ENCODE measurements at regions not wholly inside any gene's neighbourhood (a gene's known extent, or its start where the extent isn't known, plus 50 kb on each side); places are given as distances from the start of the nearest gene placed in this dataset.

DNA sequence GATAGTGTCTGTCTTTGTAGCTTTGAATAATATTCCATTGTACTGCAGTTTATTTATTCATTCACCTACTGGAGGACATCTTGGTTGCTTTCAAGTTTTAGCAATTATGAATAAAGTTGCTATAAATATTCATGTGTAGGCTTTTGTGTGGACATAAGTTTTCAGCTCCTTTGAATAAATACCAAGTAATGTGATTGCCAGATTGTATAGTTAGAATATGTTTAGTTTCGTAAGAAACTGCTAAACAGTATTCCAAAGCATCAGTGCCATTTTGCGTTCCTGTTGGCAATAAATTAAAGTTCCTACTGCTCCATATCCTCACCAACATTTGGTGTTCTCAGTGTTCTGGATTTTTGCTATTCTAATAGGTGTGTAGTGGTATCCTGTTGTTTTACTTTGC lies 311.7 kb upstream of the FMN2 start (continued):
- no peak for TF ChIP-seq MYC (IDR thresholded peaks at IDR 0.05; ENCODE audit: borderline replicate concordance, low read length)

DNA sequence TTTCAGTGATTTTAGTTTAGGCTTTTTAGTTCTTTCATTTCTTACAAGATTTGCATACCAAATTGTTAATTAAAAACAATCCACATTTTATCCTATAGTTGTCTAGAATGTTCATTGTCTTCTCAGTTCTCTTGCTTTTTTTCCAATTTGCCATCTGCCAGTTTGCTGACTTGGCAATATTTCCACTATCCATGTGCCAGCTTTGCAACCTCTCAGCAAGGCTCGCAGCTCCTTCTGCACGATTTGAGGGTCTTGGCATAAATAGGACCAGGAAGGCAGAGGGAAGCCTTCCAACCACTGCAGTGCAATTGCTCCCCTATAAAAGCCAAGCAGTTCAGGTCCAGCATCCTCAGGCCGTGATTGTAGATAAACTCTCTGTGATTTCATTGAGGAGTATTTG lies 306.8 kb upstream of the FMN2 start:
- H3K4me2 ChIP-seq = no peak overlapping the region
- DNase-seq (ENCODE audit: low read depth in 1 of 2, low spot score in 1 of 2) = no peak
- peak; percentile 81 for FAIRE-seq
- 50% methylated on average over 3 of the region's 3 CpGs for WGBS (ENCODE audit: missing lambda C conversion rate)
- peak; percentile 96 for TF ChIP-seq MAFK (IDR thresholded peaks at IDR 0.05; ENCODE audit: partially characterized antibody)
- TF ChIP-seq POLR2A (IDR thresholded peaks at IDR 0.05; ENCODE audit: low read length) = no peak
- H3K4me1 ChIP-seq = no peaks in the 10 kb centered on the region
- no peak overlapping the region for H3K27ac ChIP-seq
- ChIA-PET CTCF (no interaction called here), POLR2A (no interaction called here)
- no peaks in the 10 kb centered on the region for H3K9me3 ChIP-seq
- H3K4me3 ChIP-seq = no peak overlapping the region
- ATAC-seq = no peak

DNA sequence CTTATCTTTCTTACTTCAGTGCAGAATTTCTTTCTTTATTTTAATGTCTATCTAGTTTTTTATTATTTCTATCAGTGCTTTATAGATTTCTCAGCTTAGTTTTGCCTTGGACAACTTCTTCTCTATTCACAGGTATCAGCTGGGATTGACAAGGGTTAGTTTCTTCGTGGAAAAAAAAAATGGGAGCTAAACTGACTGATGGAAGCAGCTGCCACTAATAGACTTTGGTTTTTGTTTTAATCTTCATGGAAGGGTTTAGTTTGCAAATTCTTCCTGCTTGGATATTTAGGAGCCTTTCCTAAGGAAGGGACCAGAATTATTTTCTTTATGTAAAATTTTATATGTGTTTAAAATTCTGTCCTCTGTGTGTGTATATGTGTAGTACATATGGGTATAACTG lies 306.1 kb upstream of the FMN2 start:
- no peak for DNase-seq (ENCODE audit: low read depth in 1 of 2, low spot score in 1 of 2)
- no peak for TF ChIP-seq HOXB13 (CRISPR knock-in tag; IDR thresholded peaks at IDR 0.05; ENCODE audit: low read depth)
- TF ChIP-seq SMC3 (IDR thresholded peaks at IDR 0.05) = no peak
- no peak for TF ChIP-seq HDAC2 (IDR thresholded peaks at IDR 0.05)
- no peak for TF ChIP-seq CBX8 (IDR thresholded peaks at IDR 0.05)
- TF ChIP-seq, protein P1, sequence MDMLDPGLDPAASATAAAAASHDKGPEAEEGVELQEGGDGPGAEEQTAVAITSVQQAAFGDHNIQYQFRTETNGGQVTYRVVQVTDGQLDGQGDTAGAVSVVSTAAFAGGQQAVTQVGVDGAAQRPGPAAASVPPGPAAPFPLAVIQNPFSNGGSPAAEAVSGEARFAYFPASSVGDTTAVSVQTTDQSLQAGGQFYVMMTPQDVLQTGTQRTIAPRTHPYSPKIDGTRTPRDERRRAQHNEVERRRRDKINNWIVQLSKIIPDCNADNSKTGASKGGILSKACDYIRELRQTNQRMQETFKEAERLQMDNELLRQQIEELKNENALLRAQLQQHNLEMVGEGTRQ (IDR thresholded peaks at IDR 0.05) = no peak
- CTCF ChIA-PET = interaction anchor here (0.5 kb wide), 1 partner anchor 1535 kb away, joined by 3 read pairs; no protein-coding TSS in a partner anchor
- no peak for FAIRE-seq
- WGBS (ENCODE audit: missing lambda C conversion rate) = 5% methylated on average over 1 of the region's 1 CpG
- no peak for ATAC-seq
- Histone ChIP-seq H3K4me1 (no peaks in the 10 kb centered on the region), H3K27ac (no peak overlapping the region), H3K4me3 (no peak overlapping the region), H3K9me3 (no peaks in the 10 kb centered on the region), H3K4me2 (no peak overlapping the region)
- POLR2A ChIA-PET = no interaction called here

DNA sequence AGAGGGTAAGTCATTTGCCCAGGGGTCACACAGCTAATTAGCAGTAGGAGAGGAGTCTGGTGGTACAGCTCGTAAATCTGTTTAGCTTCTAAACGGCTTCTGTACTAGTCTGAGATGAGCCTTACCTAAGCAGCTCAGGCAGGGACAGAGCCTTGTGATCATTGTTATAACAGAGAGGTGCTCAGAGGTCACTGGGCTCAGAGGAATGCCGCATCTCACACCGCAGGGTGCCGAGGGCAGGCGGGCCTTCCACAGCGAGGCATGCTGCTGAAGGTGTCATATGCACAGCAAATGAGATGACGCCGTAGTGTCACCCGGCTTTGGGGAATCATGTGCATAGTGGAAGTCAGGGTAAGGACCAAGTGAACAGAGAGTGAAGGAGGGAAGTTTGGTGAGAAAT lies 305.2 kb upstream of the FMN2 start:
- TF ChIP-seq TP53 (CRISPR knock-in tag; IDR thresholded peaks at IDR 0.05) (no peak), HOXB5 (CRISPR knock-in tag; IDR thresholded peaks at IDR 0.05) (no peak), KDM1A (IDR thresholded peaks at IDR 0.05; ENCODE audit: low read depth) (no peak), HOXA7 (CRISPR knock-in tag; IDR thresholded peaks at IDR 0.05) (no peak)
- Histone ChIP-seq H3K4me1 (no peaks in the 10 kb centered on the region), H3K27ac (no peak overlapping the region), H3K4me3 (no peak overlapping the region), H3K4me2 (no peak overlapping the region), H3K9me3 (no peaks in the 10 kb centered on the region)
- FAIRE-seq (no peak), ATAC-seq (no peak), DNase-seq (ENCODE audit: low read depth in 1 of 2, low spot score in 1 of 2) (no peak)
- CTCF ChIA-PET = interaction anchor here (0.5 to 1.2 kb wide), 2 partner anchors 28 to 1536 kb away, joined by 3 to 6 read pairs; no protein-coding TSS in a partner anchor
- POLR2A ChIA-PET = no interaction called here
- WGBS (ENCODE audit: missing lambda C conversion rate) = 76% methylated on average over 10 of the region's 10 CpGs

DNA sequence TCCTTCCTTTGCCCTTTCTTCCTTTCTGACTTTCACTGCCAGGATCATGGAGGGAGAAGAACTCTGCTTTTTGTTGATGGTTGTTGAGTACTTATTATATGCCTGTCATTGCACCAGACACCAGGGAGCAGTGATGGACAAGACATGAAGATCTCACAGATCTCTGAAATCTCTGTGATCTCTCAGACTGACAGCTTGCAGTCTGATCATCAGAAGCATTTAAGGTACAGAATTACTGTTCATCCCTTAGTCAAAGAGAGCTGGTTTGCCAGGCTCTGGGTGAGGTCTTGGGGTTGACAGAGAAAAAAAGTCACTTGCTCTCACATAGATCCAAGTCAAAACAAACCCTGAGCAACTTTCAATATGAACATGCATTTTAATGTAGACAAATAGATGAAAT lies 299.5 kb upstream of the FMN2 start:
- no peaks in the 10 kb centered on the region for H3K4me1 ChIP-seq
- H3K9me3 ChIP-seq = no peaks in the 10 kb centered on the region
- ATAC-seq = peak; percentile 34 to 74; a peak in 3 of 6 replicates
- peak in 1 of 2 experiments; percentile 38 for DNase-seq (ENCODE audit: low read depth in 1 of 2, low spot score in 1 of 2)
- no peak for FAIRE-seq
- no peak overlapping the region for H3K27ac ChIP-seq
- POLR2A ChIA-PET = no interaction called here
- TF ChIP-seq SMC3 (IDR thresholded peaks at IDR 0.05) = peak; percentile 63
- TF ChIP-seq CHD4 (IDR thresholded peaks at IDR 0.05; ENCODE audit: borderline replicate concordance) = no peak
- peak; percentile 63 to 72 for TF ChIP-seq RAD21 (conservative IDR thresholded peaks at IDR 0.05 in 1 of 2, IDR thresholded peaks at IDR 0.05 in 1 of 2)
- TF ChIP-seq, protein P2, sequence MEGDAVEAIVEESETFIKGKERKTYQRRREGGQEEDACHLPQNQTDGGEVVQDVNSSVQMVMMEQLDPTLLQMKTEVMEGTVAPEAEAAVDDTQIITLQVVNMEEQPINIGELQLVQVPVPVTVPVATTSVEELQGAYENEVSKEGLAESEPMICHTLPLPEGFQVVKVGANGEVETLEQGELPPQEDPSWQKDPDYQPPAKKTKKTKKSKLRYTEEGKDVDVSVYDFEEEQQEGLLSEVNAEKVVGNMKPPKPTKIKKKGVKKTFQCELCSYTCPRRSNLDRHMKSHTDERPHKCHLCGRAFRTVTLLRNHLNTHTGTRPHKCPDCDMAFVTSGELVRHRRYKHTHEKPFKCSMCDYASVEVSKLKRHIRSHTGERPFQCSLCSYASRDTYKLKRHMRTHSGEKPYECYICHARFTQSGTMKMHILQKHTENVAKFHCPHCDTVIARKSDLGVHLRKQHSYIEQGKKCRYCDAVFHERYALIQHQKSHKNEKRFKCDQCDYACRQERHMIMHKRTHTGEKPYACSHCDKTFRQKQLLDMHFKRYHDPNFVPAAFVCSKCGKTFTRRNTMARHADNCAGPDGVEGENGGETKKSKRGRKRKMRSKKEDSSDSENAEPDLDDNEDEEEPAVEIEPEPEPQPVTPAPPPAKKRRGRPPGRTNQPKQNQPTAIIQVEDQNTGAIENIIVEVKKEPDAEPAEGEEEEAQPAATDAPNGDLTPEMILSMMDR (IDR thresholded peaks at IDR 0.05) = peak; percentile 25; the same call in 2 of the 3 replicates
- no peak overlapping the region for H3K4me2 ChIP-seq
- no peak overlapping the region for H3K4me3 ChIP-seq
- CTCF ChIA-PET = interaction anchor here (0.7 to 3.8 kb wide), 9 partner anchors 9 to 109 kb away, joined by 3 to 23 read pairs (median 4); no protein-coding TSS in a partner anchor

All from A549 (cell line).